HL-60 (cell line): ENCODE measurements at regions not wholly inside any gene's neighbourhood (a gene's known extent, or its start where the extent isn't known, plus 50 kb on each side); places are given as distances from the start of the nearest gene placed in this dataset.

ENCODE experiments used
- DNase-seq, 2 experiments: peaks; one replicate each; pipeline ENCODE4 v3.0.0-alpha.2; 2010 to 2020; ENCODE audit warnings: low read depth in 1 of 2, low spot score in 1 of 2
- H3K27ac ChIP-seq: fragments of 250-450 bp; sonication (Bioruptor Pico); replicated peaks from 2 replicates; pipeline ENCODE4 v1.5.1; 2020; ENCODE audit warnings: mild to moderate bottlenecking, moderate library complexity
- H3K27me3 ChIP-seq: fragments of 250-450 bp; sonication (Bioruptor Pico); 2 replicates; pipeline ENCODE4 v1.5.1; 2021; ENCODE audit warnings: mild to moderate bottlenecking, moderate library complexity; ENCODE audit not compliant: insufficient read depth, poor library complexity, severe bottlenecking
- H3K4me3 ChIP-seq: replicated peaks from 2 replicates; pipeline ENCODE4 v1.5.1; 2011; ENCODE audit warnings: mild to moderate bottlenecking, control low read depth, low read length; ENCODE audit not compliant: insufficient read depth
- GABPA ChIP-seq: IDR thresholded peaks from 2 replicates; pipeline ENCODE4 v1.6.1; 2012; ENCODE audit warnings: low read depth
- POLR2AphosphoS5 ChIP-seq: IDR thresholded peaks from 2 replicates; pipeline ENCODE4 v1.6.1; 2012; ENCODE audit warnings: low read depth
- SPI1 ChIP-seq: IDR thresholded peaks from 2 replicates; pipeline ENCODE4 v1.6.1; 2012; ENCODE audit warnings: low read depth, mild to moderate bottlenecking, borderline replicate concordance
- TF ChIP-seq, protein P1 (sequence below): IDR thresholded peaks from 2 replicates; pipeline ENCODE4 v1.6.1; 2012; ENCODE audit warnings: low read depth; ENCODE audit not compliant: insufficient replicate concordance
- TF ChIP-seq, protein P2 (sequence below): IDR thresholded peaks from one replicate; pipeline ENCODE4 v1.5.1; 2011; ENCODE audit warnings: low read length, control low read depth, inconsistent platforms; ENCODE audit not compliant: insufficient read depth

DNA sequence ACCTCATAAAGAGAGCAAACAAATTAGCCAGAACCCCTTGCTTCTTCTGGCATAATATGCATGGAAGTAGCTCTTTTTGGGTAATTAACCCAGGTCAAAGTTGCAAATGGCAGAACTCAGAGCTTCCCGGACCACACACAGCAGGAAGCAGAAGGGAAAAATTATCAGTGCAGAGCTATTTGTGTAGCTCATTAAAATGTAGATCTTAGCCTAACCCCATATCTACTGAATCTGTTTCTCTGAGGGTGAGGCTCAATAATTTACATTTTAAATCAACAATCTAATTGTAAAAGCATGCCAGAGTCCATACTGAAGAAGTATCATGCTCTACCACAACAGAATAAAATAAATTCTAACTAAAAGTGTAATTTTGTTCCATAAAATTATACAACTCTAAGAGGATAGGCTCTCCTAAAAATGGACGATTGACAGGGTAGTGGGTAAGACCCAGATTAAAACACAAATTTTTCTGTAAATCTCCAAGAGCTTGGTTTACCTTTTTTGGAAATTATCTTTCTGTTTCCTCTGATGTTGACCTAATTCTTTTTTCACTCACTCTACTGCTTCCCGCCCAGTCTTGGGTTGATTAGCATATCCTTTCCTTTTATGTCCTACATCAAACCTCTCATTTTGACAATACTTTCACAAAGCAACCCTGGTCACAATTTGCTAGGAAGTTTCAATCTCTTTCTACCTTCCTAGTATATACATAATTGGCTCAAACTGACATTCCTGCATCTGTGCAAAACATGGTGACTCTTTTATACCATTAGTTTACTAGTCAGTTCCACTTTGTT is 213.3 kb upstream of the SLC16A7 start:
- H3K27ac ChIP-seq: no peak overlapping the region

DNA sequence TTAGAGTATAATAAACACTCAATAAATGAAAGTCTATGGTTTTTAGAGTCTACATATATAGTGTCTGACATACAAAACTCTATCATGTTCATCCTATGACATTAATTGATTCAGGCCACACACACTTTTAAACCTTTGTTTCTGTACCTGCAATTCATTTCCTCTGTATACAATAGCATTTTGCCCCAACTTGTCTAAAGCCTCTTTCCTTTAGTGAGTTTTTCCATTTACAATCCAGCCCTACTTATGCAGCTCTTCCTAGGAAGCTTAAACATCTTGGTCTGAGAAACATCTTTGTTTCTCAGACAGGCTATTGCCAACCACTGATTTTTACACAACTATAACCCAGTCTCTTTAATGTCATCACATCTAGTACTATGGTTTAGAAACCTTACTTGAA is 214.7 kb upstream of the SLC16A7 start:
- Histone ChIP-seq H3K27ac (no peak overlapping the region), H3K27me3 (no peaks in the 10 kb centered on the region), H3K4me3 (no peak overlapping the region)
- DNase-seq: no peak
- TF ChIP-seq POLR2AphosphoS5 (no peak), SPI1 (no peak), GABPA (no peak)
- TF ChIP-seq, protein P1, sequence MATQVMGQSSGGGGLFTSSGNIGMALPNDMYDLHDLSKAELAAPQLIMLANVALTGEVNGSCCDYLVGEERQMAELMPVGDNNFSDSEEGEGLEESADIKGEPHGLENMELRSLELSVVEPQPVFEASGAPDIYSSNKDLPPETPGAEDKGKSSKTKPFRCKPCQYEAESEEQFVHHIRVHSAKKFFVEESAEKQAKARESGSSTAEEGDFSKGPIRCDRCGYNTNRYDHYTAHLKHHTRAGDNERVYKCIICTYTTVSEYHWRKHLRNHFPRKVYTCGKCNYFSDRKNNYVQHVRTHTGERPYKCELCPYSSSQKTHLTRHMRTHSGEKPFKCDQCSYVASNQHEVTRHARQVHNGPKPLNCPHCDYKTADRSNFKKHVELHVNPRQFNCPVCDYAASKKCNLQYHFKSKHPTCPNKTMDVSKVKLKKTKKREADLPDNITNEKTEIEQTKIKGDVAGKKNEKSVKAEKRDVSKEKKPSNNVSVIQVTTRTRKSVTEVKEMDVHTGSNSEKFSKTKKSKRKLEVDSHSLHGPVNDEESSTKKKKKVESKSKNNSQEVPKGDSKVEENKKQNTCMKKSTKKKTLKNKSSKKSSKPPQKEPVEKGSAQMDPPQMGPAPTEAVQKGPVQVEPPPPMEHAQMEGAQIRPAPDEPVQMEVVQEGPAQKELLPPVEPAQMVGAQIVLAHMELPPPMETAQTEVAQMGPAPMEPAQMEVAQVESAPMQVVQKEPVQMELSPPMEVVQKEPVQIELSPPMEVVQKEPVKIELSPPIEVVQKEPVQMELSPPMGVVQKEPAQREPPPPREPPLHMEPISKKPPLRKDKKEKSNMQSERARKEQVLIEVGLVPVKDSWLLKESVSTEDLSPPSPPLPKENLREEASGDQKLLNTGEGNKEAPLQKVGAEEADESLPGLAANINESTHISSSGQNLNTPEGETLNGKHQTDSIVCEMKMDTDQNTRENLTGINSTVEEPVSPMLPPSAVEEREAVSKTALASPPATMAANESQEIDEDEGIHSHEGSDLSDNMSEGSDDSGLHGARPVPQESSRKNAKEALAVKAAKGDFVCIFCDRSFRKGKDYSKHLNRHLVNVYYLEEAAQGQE: no peak
- TF ChIP-seq, protein P2, sequence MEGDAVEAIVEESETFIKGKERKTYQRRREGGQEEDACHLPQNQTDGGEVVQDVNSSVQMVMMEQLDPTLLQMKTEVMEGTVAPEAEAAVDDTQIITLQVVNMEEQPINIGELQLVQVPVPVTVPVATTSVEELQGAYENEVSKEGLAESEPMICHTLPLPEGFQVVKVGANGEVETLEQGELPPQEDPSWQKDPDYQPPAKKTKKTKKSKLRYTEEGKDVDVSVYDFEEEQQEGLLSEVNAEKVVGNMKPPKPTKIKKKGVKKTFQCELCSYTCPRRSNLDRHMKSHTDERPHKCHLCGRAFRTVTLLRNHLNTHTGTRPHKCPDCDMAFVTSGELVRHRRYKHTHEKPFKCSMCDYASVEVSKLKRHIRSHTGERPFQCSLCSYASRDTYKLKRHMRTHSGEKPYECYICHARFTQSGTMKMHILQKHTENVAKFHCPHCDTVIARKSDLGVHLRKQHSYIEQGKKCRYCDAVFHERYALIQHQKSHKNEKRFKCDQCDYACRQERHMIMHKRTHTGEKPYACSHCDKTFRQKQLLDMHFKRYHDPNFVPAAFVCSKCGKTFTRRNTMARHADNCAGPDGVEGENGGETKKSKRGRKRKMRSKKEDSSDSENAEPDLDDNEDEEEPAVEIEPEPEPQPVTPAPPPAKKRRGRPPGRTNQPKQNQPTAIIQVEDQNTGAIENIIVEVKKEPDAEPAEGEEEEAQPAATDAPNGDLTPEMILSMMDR: no peak

More for the DNA sequence above, 213.3 kb upstream of the SLC16A7 start:
- TF ChIP-seq, protein P2: no peak
- TF ChIP-seq, protein P1: no peak
- TF ChIP-seq POLR2AphosphoS5 (no peak), GABPA (no peak), SPI1 (no peak)
- Histone ChIP-seq H3K27me3 (no peaks in the 10 kb centered on the region), H3K4me3 (no peak overlapping the region)
- no peak for DNase-seq

DNA sequence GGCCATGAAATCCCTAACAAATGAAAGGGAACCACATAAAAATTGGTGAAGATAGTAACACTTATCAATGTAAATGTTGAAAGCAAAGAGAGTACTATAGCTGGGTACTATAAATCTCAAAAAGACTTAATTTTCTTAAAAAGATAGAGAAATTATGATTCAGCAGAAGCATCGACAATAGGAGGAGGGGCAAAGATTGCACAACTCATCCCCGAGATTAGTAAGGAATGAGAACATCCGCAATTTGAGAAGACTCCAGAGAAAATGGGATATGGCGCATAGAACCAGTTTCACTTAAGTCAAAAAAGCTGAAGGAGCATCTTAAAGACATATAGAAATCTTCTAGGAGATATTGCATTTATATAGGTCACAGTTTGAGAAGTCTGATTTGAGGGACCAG is 220.2 kb upstream of the SLC16A7 start:
- no peak overlapping the region for H3K4me3 ChIP-seq
- H3K27me3 ChIP-seq: no peaks in the 10 kb centered on the region
- no peak for DNase-seq
- TF ChIP-seq GABPA: no peak
- no peak for TF ChIP-seq SPI1
- TF ChIP-seq, protein P2: no peak
- TF ChIP-seq, protein P1: no peak
- no peak for TF ChIP-seq POLR2AphosphoS5
- no peak overlapping the region for H3K27ac ChIP-seq
